WTC11 (cell line): ENCODE measurements at regions not wholly inside any gene's neighbourhood (a gene's known extent, or its start where the extent isn't known, plus 50 kb on each side); places are given as distances from the start of the nearest gene placed in this dataset.

ENCODE experiments used
- ATAC-seq: fragments of 200-7000 bp; cut with Tn5 transposase; 2 replicates; pipeline ENCODE4 v1.10.0; 2021; ENCODE audit warnings: mild to moderate bottlenecking, moderate library complexity
- CTCF ChIA-PET: fragments of 300-600 bp; sonication (Branson Sonifier 250); formaldehyde crosslinking; loops from one replicate; lab custom pipeline; 2021; ENCODE audit warnings: antibody characterized with exemption; lab: Charles Lee
- POLR2A ChIA-PET: fragments of 350-600 bp; sonication (Branson Sonifier 250); formaldehyde crosslinking; loops from one replicate; lab custom pipeline; 2021; ENCODE audit warnings: antibody characterized with exemption; lab: Charles Lee
- DNase-seq: peaks from one replicate; pipeline ENCODE4 v3.0.0; 2021; ENCODE audit warnings: low spot score
- H3K27ac Mint-ChIP-seq: 2 replicates; pipeline ENCODE4 v1.8.0; 2021; ENCODE audit warnings: mixed read lengths
- H3K27me3 Mint-ChIP-seq: 2 replicates; pipeline ENCODE4 v1.8.0; 2021; ENCODE audit warnings: low read depth, mild to moderate bottlenecking, moderate library complexity, mixed read lengths
- H3K36me3 Mint-ChIP-seq: 2 replicates; pipeline ENCODE4 v1.8.0; 2021; ENCODE audit warnings: mixed read lengths
- H3K4me1 Mint-ChIP-seq: 2 replicates; pipeline ENCODE4 v1.8.0; 2022; ENCODE audit warnings: mixed read lengths
- H3K4me3 Mint-ChIP-seq: 2 replicates; pipeline ENCODE4 v1.8.0; 2021; ENCODE audit warnings: mild to moderate bottlenecking, moderate library complexity, mixed read lengths
- H3K9me3 Mint-ChIP-seq: 2 replicates; pipeline ENCODE4 v1.8.0; 2021; ENCODE audit warnings: mixed read lengths
- ATF1 ChIP-seq: sonication (generic); formaldehyde crosslinking; IDR thresholded peaks from 2 replicates; pipeline ENCODE4 v1.8.1; 2023; ENCODE audit warnings: mild to moderate bottlenecking, moderate library complexity, missing genetic modification reagents
- CREB1 ChIP-seq: sonication (generic); formaldehyde crosslinking; IDR thresholded peaks from 2 replicates; pipeline ENCODE4 v1.8.0; 2023; ENCODE audit warnings: mild to moderate bottlenecking, missing genetic modification reagents
- ELF4 ChIP-seq: sonication (generic); formaldehyde crosslinking; IDR thresholded peaks from 2 replicates; pipeline ENCODE4 v1.8.1; 2022; ENCODE audit warnings: low read depth, mild to moderate bottlenecking, moderate library complexity, missing genetic modification reagents
- ETV6 ChIP-seq: sonication (generic); formaldehyde crosslinking; IDR thresholded peaks from 2 replicates; pipeline ENCODE4 v1.8.1; 2022; ENCODE audit warnings: mild to moderate bottlenecking, missing genetic modification reagents
- FOXK1 ChIP-seq: sonication (generic); formaldehyde crosslinking; IDR thresholded peaks from 2 replicates; pipeline ENCODE4 v1.8.0; 2022; ENCODE audit warnings: mild to moderate bottlenecking, moderate library complexity, missing genetic modification reagents
- FOXP1 ChIP-seq: sonication (generic); formaldehyde crosslinking; IDR thresholded peaks from 2 replicates; pipeline ENCODE4 v1.8.0; 2022; ENCODE audit warnings: missing genetic modification reagents, mild to moderate bottlenecking, moderate library complexity, borderline replicate concordance
- JAZF1 ChIP-seq: fragments of 250-450 bp; sonication (Bioruptor Pico); IDR thresholded peaks from 2 replicates; pipeline ENCODE4 v1.9.0; 2021; ENCODE audit warnings: moderate library complexity, mild to moderate bottlenecking, inconsistent platforms
- KAT7 ChIP-seq: sonication (generic); formaldehyde crosslinking; IDR thresholded peaks from 2 replicates; pipeline ENCODE4 v1.8.1; 2023; ENCODE audit warnings: missing genetic modification reagents, mild to moderate bottlenecking, borderline replicate concordance
- MYBL2 ChIP-seq: sonication (generic); formaldehyde crosslinking; IDR thresholded peaks from 2 replicates; pipeline ENCODE4 v1.8.1; 2023; ENCODE audit warnings: mild to moderate bottlenecking, moderate library complexity, missing genetic modification reagents
- NFATC4 ChIP-seq: fragments of 250-450 bp; sonication (Bioruptor Pico); IDR thresholded peaks from 2 replicates; pipeline ENCODE4 v1.9.0; 2021; ENCODE audit warnings: mild to moderate bottlenecking
- NFYB ChIP-seq: sonication (generic); formaldehyde crosslinking; conservative IDR thresholded peaks from 2 replicates; pipeline ENCODE4 v1.8.0; 2022; ENCODE audit warnings: low read depth, missing genetic modification reagents
- NR1H2 ChIP-seq: sonication (generic); formaldehyde crosslinking; IDR thresholded peaks from 2 replicates; pipeline ENCODE4 v1.9.0; 2021; ENCODE audit warnings: mild to moderate bottlenecking, moderate library complexity, missing genetic modification reagents
- OVOL2 ChIP-seq: fragments of 250-450 bp; sonication (Bioruptor Pico); IDR thresholded peaks from 2 replicates; pipeline ENCODE4 v1.9.0; 2021; ENCODE audit warnings: mild to moderate bottlenecking, borderline replicate concordance
- RORB ChIP-seq: fragments of 250-450 bp; sonication (Bioruptor Pico); IDR thresholded peaks from 2 replicates; pipeline ENCODE4 v1.9.0; 2021; ENCODE audit warnings: mild to moderate bottlenecking
- SMAD4 ChIP-seq: sonication (generic); formaldehyde crosslinking; IDR thresholded peaks from 2 replicates; pipeline ENCODE4 v1.8.0; 2022; ENCODE audit warnings: mild to moderate bottlenecking, missing genetic modification reagents
- SOX15 ChIP-seq: fragments of 250-450 bp; sonication (Bioruptor Pico); IDR thresholded peaks from 2 replicates; pipeline ENCODE4 v1.9.0; 2021; ENCODE audit warnings: mild to moderate bottlenecking
- TP53 ChIP-seq: sonication (generic); formaldehyde crosslinking; IDR thresholded peaks from 2 replicates; pipeline ENCODE4 v1.8.1; 2023; ENCODE audit warnings: mild to moderate bottlenecking, missing genetic modification reagents
- ZNF263 ChIP-seq: sonication (generic); formaldehyde crosslinking; IDR thresholded peaks from 2 replicates; pipeline ENCODE4 v1.8.1; 2022; ENCODE audit warnings: low read depth, mild to moderate bottlenecking, moderate library complexity, missing genetic modification reagents
- ZNF416 ChIP-seq: fragments of 250-450 bp; sonication (Bioruptor Pico); IDR thresholded peaks from 2 replicates; pipeline ENCODE4 v1.9.0; 2021; ENCODE audit warnings: mild to moderate bottlenecking, inconsistent platforms
- ZNF423 ChIP-seq: fragments of 250-450 bp; sonication (Bioruptor Pico); IDR thresholded peaks from 2 replicates; pipeline ENCODE4 v2.1.2; 2022; ENCODE audit warnings: mild to moderate bottlenecking, moderate library complexity
- ZNF671 ChIP-seq: fragments of 250-450 bp; sonication (Bioruptor Pico); IDR thresholded peaks from 2 replicates; pipeline ENCODE4 v1.8.0; 2021; ENCODE audit warnings: mild to moderate bottlenecking
- TF ChIP-seq, protein P1 (sequence below): fragments of 250-450 bp; sonication (Bioruptor Pico); IDR thresholded peaks from 2 replicates; pipeline ENCODE4 v1.8.0; 2021; ENCODE audit warnings: mild to moderate bottlenecking
- TF ChIP-seq, protein P2 (sequence below): fragments of 250-450 bp; sonication (Bioruptor Pico); IDR thresholded peaks from 2 replicates; pipeline ENCODE4 v1.9.0; 2021; ENCODE audit warnings: mild to moderate bottlenecking
- TF ChIP-seq, protein P3 (sequence below): sonication (generic); formaldehyde crosslinking; IDR thresholded peaks from 2 replicates; pipeline ENCODE4 v1.8.0; 2022; ENCODE audit warnings: mild to moderate bottlenecking, missing genetic modification reagents
- TF ChIP-seq, protein P4 (sequence below): fragments of 250-450 bp; sonication (Bioruptor Pico); IDR thresholded peaks from 2 replicates; pipeline ENCODE4 v1.9.0; 2021; ENCODE audit warnings: mild to moderate bottlenecking, borderline replicate concordance

DNA sequence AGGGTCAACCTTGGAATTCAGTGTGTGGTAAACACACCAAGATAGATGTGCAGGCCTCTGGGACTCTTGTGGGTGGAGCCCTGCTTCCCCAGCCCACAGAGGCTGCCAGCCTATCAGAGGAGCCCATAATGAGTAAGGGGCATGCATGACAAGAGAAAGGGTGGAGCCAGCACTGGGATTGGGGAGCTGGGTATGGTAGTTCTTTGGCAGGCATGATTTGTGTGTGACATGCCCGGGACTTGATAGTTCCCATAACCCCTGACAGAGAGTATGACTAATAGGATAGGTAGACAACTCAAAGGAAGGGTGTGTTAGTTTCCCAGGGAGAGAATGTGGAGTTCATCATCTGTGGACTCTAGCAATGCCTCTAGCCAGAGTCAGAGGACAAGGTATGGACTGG, 143.0 kb downstream of the EMP1 start (continued):
- TF ChIP-seq, protein P1, sequence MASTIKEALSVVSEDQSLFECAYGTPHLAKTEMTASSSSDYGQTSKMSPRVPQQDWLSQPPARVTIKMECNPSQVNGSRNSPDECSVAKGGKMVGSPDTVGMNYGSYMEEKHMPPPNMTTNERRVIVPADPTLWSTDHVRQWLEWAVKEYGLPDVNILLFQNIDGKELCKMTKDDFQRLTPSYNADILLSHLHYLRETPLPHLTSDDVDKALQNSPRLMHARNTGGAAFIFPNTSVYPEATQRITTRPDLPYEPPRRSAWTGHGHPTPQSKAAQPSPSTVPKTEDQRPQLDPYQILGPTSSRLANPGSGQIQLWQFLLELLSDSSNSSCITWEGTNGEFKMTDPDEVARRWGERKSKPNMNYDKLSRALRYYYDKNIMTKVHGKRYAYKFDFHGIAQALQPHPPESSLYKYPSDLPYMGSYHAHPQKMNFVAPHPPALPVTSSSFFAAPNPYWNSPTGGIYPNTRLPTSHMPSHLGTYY (CRISPR knock-in tag), result no peak
- TF ChIP-seq ZNF416 (no peak), NFYB (CRISPR knock-in tag) (no peak), ETV6 (no peak), NR1H2 (CRISPR knock-in tag) (no peak), TP53 (CRISPR knock-in tag) (no peak), ZNF423 (no peak), OVOL2 (no peak), ZNF671 (CRISPR knock-in tag) (no peak)

DNA sequence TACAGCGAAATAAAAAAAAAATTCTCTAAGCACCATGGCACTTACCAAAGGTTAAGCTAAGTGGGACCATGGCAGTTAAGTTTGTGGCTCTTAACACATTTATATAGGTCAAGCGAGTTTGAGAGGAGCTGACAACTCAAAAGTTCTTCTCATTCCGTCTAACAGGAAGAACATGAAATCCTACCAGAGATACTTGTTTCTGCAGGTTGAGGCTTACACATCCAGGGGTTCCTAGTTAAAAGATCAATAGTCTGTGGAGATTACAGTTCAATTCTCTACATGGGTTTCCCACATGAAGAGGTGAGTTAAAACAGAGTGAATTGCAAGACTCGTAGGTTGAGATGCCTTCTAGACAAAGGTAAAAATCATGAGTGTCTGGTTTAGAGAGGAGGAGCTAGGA, 142.6 kb downstream of the EMP1 start:
- no peak for TF ChIP-seq FOXP1 (CRISPR knock-in tag)
- TF ChIP-seq CREB1 (CRISPR knock-in tag), result no peak
- TF ChIP-seq SOX15 (CRISPR knock-in tag), result no peak
- TF ChIP-seq RORB (CRISPR knock-in tag), result no peak
- no peak for TF ChIP-seq JAZF1 (CRISPR knock-in tag)
- TF ChIP-seq MYBL2, result no peak
- no peak for TF ChIP-seq OVOL2
- no peak for TF ChIP-seq ATF1 (CRISPR knock-in tag)
- TF ChIP-seq, all 79 proteins: peak for 0
- H3K9me3 Mint-ChIP-seq, result peaks cover 10% of the 10 kb centered on the region
- no peaks in the 10 kb centered on the region for H3K36me3 Mint-ChIP-seq
- H3K4me3 Mint-ChIP-seq, result no peak overlapping the region
- ChIA-PET CTCF (interaction anchor here (2.0 kb wide), 1 partner anchor 23 kb away, joined by 6 read pairs; no protein-coding TSS in a partner anchor), POLR2A (no interaction called here)
- no peaks in the 10 kb centered on the region for H3K4me1 Mint-ChIP-seq
- no peak overlapping the region for H3K27ac Mint-ChIP-seq
- no peaks in the 10 kb centered on the region; the same call in 1 of the 2 replicates for H3K27me3 Mint-ChIP-seq
- DNase-seq (no peak), ATAC-seq (no peak)

DNA sequence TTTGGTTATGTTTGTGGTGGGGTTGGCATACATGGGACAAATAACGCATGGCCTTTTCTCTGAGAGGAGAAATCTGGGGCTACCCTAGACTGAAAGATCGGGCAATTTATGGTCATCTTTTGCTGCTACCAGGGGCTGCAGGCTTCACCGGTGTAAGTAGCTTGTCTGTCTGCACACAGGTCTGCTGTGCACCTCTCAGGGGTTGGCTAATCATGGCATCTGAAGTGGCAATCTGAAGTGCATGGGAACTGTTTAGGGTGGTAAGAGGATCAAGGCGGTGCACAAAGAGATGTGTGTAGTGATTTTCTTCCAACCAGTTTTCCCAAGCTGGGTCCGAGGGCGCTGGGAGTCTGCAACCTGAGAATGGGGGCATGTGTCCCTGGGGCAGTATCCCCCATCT, 141.3 kb downstream of the EMP1 start:
- ChIA-PET POLR2A (no interaction called here), CTCF (interaction anchor here (2.0 kb wide), 1 partner anchor 24 kb away, joined by 5 read pairs; no protein-coding TSS in a partner anchor)
- Mint-ChIP-seq H3K9me3 (peaks cover 12% of the 10 kb centered on the region), H3K4me3 (no peak overlapping the region), H3K27me3 (no peaks in the 10 kb centered on the region; the same call in 1 of the 2 replicates), H3K4me1 (no peaks in the 10 kb centered on the region), H3K27ac (no peak overlapping the region), H3K36me3 (no peaks in the 10 kb centered on the region)
- ATAC-seq, result no peak
- no peak for DNase-seq
- TF ChIP-seq KAT7 (no peak), NFATC4 (CRISPR knock-in tag) (no peak), FOXK1 (CRISPR knock-in tag) (no peak)

DNA sequence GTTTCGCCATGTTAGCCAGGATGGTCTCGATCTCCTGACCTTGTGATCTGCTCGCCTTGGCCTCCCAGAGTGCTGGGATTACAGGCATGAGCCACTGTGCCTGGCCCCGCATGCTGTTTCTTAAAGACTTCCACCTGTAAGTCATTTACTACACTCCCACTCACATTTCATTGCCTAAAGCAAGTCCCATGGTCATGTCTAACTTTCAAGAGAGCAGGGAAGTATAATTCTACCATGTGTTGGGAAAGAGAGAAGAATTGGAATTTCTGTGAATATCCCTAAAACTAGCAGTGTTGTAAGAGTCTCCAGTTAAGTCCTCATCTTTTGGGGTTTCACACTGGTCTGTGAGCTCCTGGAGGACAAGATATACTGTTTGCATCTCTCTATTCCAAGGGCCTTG, 139.7 kb downstream of the EMP1 start:
- H3K27ac Mint-ChIP-seq, result no peak overlapping the region
- TF ChIP-seq ELF4 (no peak), SMAD4 (no peak), ZNF263 (CRISPR knock-in tag) (no peak), OVOL2 (no peak), FOXP1 (CRISPR knock-in tag) (no peak)
- TF ChIP-seq, protein P2, sequence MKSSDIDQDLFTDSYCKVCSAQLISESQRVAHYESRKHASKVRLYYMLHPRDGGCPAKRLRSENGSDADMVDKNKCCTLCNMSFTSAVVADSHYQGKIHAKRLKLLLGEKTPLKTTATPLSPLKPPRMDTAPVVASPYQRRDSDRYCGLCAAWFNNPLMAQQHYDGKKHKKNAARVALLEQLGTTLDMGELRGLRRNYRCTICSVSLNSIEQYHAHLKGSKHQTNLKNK, result no peak
- TF ChIP-seq, protein P3, sequence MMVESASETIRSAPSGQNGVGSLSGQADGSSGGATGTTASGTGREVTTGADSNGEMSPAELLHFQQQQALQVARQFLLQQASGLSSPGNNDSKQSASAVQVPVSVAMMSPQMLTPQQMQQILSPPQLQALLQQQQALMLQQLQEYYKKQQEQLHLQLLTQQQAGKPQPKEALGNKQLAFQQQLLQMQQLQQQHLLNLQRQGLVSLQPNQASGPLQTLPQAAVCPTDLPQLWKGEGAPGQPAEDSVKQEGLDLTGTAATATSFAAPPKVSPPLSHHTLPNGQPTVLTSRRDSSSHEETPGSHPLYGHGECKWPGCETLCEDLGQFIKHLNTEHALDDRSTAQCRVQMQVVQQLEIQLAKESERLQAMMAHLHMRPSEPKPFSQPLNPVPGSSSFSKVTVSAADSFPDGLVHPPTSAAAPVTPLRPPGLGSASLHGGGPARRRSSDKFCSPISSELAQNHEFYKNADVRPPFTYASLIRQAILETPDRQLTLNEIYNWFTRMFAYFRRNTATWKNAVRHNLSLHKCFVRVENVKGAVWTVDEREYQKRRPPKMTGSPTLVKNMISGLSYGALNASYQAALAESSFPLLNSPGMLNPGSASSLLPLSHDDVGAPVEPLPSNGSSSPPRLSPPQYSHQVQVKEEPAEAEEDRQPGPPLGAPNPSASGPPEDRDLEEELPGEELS (CRISPR knock-in tag), result no peak
- TF ChIP-seq, protein P4, sequence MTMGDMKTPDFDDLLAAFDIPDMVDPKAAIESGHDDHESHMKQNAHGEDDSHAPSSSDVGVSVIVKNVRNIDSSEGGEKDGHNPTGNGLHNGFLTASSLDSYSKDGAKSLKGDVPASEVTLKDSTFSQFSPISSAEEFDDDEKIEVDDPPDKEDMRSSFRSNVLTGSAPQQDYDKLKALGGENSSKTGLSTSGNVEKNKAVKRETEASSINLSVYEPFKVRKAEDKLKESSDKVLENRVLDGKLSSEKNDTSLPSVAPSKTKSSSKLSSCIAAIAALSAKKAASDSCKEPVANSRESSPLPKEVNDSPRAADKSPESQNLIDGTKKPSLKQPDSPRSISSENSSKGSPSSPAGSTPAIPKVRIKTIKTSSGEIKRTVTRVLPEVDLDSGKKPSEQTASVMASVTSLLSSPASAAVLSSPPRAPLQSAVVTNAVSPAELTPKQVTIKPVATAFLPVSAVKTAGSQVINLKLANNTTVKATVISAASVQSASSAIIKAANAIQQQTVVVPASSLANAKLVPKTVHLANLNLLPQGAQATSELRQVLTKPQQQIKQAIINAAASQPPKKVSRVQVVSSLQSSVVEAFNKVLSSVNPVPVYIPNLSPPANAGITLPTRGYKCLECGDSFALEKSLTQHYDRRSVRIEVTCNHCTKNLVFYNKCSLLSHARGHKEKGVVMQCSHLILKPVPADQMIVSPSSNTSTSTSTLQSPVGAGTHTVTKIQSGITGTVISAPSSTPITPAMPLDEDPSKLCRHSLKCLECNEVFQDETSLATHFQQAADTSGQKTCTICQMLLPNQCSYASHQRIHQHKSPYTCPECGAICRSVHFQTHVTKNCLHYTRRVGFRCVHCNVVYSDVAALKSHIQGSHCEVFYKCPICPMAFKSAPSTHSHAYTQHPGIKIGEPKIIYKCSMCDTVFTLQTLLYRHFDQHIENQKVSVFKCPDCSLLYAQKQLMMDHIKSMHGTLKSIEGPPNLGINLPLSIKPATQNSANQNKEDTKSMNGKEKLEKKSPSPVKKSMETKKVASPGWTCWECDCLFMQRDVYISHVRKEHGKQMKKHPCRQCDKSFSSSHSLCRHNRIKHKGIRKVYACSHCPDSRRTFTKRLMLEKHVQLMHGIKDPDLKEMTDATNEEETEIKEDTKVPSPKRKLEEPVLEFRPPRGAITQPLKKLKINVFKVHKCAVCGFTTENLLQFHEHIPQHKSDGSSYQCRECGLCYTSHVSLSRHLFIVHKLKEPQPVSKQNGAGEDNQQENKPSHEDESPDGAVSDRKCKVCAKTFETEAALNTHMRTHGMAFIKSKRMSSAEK (CRISPR knock-in tag), result no peak

More for the DNA sequence above, 139.7 kb downstream of the EMP1 start:
- ATAC-seq (no peak), DNase-seq (no peak)
- H3K36me3 Mint-ChIP-seq, result peaks cover 4% of the 10 kb centered on the region; the same call in 1 of the 2 replicates
- ChIA-PET POLR2A (no interaction called here), CTCF (interaction anchor here (1.2 to 2.0 kb wide), 2 partner anchors 26 to 80 kb away, joined by 3 to 5 read pairs; no protein-coding TSS in a partner anchor)
- no peak overlapping the region for H3K4me3 Mint-ChIP-seq
- H3K27me3 Mint-ChIP-seq, result no peaks in the 10 kb centered on the region; the same call in 1 of the 2 replicates
- no peaks in the 10 kb centered on the region for H3K4me1 Mint-ChIP-seq
- peaks cover 21% of the 10 kb centered on the region for H3K9me3 Mint-ChIP-seq
